Gastrocnemius medialis (tissue), 4 donors: ENCODE measurements at regions not wholly inside any gene's neighbourhood (a gene's known extent, or its start where the extent isn't known, plus 50 kb on each side); places are given as distances from the start of the nearest gene placed in this dataset.

Experiments
- ATAC-seq, 2 donors: fragments of 150-250 bp; one replicate each; pipeline ENCODE4 v1.9.1; 2016
- DNase-seq, 2 donors: peaks; one replicate each; pipeline ENCODE4 v3.0.0-alpha.2; 2019
- H3K27ac ChIP-seq, 4 donors: fragments of 200-600 bp; sonication (generic); 1 replicate in 1 of 4; 2 replicates in 3 of 4; pipeline ENCODE4 v1.5.1; 2016 to 2018; ENCODE audit warnings: mild to moderate bottlenecking in 2 of 4, moderate library complexity in 1 of 4
- H3K27me3 ChIP-seq, 3 donors: fragments of 200-600 bp; sonication (generic) in 2 of 3; 1 replicate in 1 of 3; 2 replicates in 2 of 3; pipeline versions ENCODE4 v1.5.1 to v1.6.0; 2016 to 2019; ENCODE audit warnings: mild to moderate bottlenecking in 1 of 3, moderate library complexity in 1 of 3
- H3K36me3 ChIP-seq, 2 donors: fragments of 200-600 bp; sonication (generic) in 1 of 2; one replicate each; pipeline ENCODE4 v1.5.1; 2017 to 2018
- H3K4me1 ChIP-seq, 2 donors: fragments of 200-600 bp; sonication (generic) in 1 of 2; one replicate each; pipeline ENCODE4 v1.5.1; 2016 to 2017; ENCODE audit warnings: mild to moderate bottlenecking in 2 of 2
- H3K4me3 ChIP-seq, 4 donors: fragments of 200-600 bp; sonication (generic) in 3 of 4; 1 replicate in 1 of 4; 2 replicates in 3 of 4; pipeline ENCODE4 v1.5.1; 2016 to 2019; ENCODE audit warnings: mild to moderate bottlenecking in 2 of 4
- H3K9me3 ChIP-seq, 3 donors: fragments of 200-600 bp; sonication (generic) in 2 of 3; 1 replicate in 1 of 3; 2 replicates in 2 of 3; pipeline ENCODE4 v1.5.1; 2016 to 2019
- POLR2A ChIP-seq, 2 donors: fragments of 450-650 bp; IDR thresholded peaks; one replicate each; pipeline ENCODE4 v1.6.1; 2017; ENCODE audit warnings: antibody characterized with exemption in 2 of 2, mild to moderate bottlenecking in 2 of 2, moderate library complexity in 2 of 2
- in situ Hi-C, 4 donors: fragments of 200-750 bp; cut with MboI; loops; one replicate each; pipeline versions ENCODE4 v1.15.0 to v1.8.0; 2017; ENCODE audit warnings: low sequenced_read_pairs in 4 of 4
- intact Hi-C: fragments of 100-400 bp; cut with DNase I; formaldehyde crosslinking; loops from one replicate; pipeline ENCODE4 v1.15.1; 2023; ENCODE audit warnings: low total_unique reads
- TF ChIP-seq, protein P1 (sequence below), 5 experiments: fragments of 450-650 bp in 3 of 5; fragments of 200-600 bp in 2 of 5; sonication (generic) in 2 of 5; IDR thresholded peaks in 4 of 5; conservative IDR thresholded peaks in 1 of 5; 1 replicate in 4 of 5; 2 replicates in 1 of 5; pipeline ENCODE4 v1.5.1; 2016 to 2019; ENCODE audit warnings: antibody characterized with exemption in 5 of 5, mild to moderate bottlenecking in 3 of 5, moderate library complexity in 3 of 5

DNA sequence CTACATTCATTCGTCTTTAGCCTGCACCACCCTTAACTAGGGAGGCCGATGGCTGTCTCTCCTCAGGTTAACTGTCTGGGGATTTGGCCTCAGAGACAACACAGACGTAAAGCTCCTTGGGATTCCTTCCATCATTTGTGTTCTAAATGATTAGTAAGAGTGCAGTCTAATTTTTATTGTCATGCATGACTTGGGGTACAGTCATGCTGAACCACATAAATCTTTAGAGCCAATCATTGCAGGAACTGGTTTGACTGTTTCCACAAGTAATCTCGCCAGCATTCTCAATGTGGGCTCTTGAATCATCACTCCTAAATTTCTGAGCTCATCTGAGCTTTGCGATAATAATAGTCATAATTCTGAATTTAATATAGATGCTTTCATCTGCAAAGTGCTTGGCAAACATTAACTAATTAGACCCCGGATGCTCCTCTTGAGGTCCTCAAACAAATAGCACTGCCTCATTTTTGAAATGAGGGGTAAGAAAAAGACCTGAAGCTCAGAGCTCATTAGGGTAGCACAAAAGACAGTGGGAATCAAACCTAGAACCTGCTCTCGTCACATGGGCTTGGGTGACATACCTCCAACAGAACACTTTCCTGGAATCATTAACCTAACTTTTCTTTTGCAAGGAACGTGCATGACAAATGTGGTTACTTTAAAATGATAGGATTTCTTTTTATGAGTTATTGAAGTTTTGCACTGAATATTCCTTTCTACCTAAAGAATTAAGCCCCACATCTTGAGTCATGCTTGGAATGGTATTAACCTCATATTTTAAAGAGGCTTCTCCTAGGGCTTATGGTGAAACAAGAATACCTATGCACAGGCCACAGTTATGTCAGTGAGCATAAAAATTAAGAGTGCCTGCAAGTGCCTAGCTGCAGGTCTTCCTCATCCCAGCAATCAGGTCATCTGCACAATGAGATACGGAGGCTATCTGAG, 118.9 kb upstream of the NRP1 start:
- ATAC-seq: no peak
- no peaks in the 10 kb centered on the region for H3K9me3 ChIP-seq
- no peak overlapping the region for H3K27ac ChIP-seq
- TF ChIP-seq, protein P1, sequence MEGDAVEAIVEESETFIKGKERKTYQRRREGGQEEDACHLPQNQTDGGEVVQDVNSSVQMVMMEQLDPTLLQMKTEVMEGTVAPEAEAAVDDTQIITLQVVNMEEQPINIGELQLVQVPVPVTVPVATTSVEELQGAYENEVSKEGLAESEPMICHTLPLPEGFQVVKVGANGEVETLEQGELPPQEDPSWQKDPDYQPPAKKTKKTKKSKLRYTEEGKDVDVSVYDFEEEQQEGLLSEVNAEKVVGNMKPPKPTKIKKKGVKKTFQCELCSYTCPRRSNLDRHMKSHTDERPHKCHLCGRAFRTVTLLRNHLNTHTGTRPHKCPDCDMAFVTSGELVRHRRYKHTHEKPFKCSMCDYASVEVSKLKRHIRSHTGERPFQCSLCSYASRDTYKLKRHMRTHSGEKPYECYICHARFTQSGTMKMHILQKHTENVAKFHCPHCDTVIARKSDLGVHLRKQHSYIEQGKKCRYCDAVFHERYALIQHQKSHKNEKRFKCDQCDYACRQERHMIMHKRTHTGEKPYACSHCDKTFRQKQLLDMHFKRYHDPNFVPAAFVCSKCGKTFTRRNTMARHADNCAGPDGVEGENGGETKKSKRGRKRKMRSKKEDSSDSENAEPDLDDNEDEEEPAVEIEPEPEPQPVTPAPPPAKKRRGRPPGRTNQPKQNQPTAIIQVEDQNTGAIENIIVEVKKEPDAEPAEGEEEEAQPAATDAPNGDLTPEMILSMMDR (IDR thresholded peaks at IDR 0.05 in 4 of 5, conservative IDR thresholded peaks at IDR 0.05 in 1 of 5): no peak
- TF ChIP-seq POLR2A (IDR thresholded peaks at IDR 0.05): no peak
- in situ Hi-C loops (no loop called here), intact Hi-C loops (no loop called here)
- no peaks in the 10 kb centered on the region for H3K4me1 ChIP-seq
- no peaks in the 10 kb centered on the region for H3K27me3 ChIP-seq
- no peaks in the 10 kb centered on the region for H3K36me3 ChIP-seq
- DNase-seq: no peak
- H3K4me3 ChIP-seq: no peak overlapping the region

- in situ Hi-C loops (no loop called here), intact Hi-C loops (no loop called here)
- Histone ChIP-seq H3K4me1 (no peaks in the 10 kb centered on the region), H3K9me3 (no peaks in the 10 kb centered on the region), H3K27ac (no peak overlapping the region), H3K4me3 (no peak overlapping the region), H3K36me3 (no peaks in the 10 kb centered on the region), H3K27me3 (no peaks in the 10 kb centered on the region)
- DNase-seq (no peak), ATAC-seq (no peak)
- TF ChIP-seq, protein P1 (IDR thresholded peaks at IDR 0.05 in 4 of 5, conservative IDR thresholded peaks at IDR 0.05 in 1 of 5): no peak
- TF ChIP-seq POLR2A (IDR thresholded peaks at IDR 0.05): no peak
These were observed 114.1 kb upstream of the NRP1 start for GRCh38 chr10:33448421-33449140.

DNA sequence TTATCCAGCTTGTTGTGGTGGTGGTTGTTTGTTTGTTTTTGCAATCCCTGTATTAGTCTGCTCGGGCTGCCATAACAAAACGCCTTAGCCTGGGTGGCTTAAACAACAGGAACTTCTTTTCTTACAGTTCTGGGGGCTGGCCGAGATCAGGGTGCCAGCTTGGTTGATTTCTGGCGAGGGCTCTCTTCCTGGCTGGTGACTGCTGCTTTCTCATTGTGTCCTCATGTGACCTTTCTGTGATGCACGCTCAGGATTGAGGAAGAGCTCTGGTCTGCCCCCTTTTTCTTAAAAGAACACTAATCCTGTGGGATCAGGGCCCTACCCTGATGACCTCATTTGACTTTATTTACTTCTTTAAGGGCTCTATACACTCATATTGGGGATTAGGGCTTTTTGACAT, 107.1 kb upstream of the NRP1 start:
- no peaks in the 10 kb centered on the region for H3K9me3 ChIP-seq
- H3K27ac ChIP-seq: no peak overlapping the region
- in situ Hi-C loops (no loop called here), intact Hi-C loops (no loop called here)
- DNase-seq (no peak), ATAC-seq (no peak)
- H3K27me3 ChIP-seq: no peaks in the 10 kb centered on the region
- H3K36me3 ChIP-seq: no peaks in the 10 kb centered on the region
- TF ChIP-seq, protein P1 (IDR thresholded peaks at IDR 0.05 in 4 of 5, conservative IDR thresholded peaks at IDR 0.05 in 1 of 5): no peak
- TF ChIP-seq POLR2A (IDR thresholded peaks at IDR 0.05): no peak
- no peaks in the 10 kb centered on the region for H3K4me1 ChIP-seq
- H3K4me3 ChIP-seq: no peak overlapping the region

- H3K27ac ChIP-seq: no peak overlapping the region
- TF ChIP-seq, protein P1 (IDR thresholded peaks at IDR 0.05 in 4 of 5, conservative IDR thresholded peaks at IDR 0.05 in 1 of 5): no peak
- no peak for TF ChIP-seq POLR2A (IDR thresholded peaks at IDR 0.05)
These were observed 100.5 kb upstream of the NRP1 start for GRCh38 chr10:33434933-33435332.

More at GRCh38 chr10:33434933-33435332, 100.5 kb upstream of the NRP1 start:
- DNase-seq (no peak), ATAC-seq (no peak)
- no peaks in the 10 kb centered on the region for H3K36me3 ChIP-seq
- H3K9me3 ChIP-seq: no peaks in the 10 kb centered on the region
- H3K4me1 ChIP-seq: no peaks in the 10 kb centered on the region
- no peak overlapping the region for H3K4me3 ChIP-seq
- intact Hi-C loops: no loop called here
- in situ Hi-C loops: no loop called here
- H3K27me3 ChIP-seq: no peaks in the 10 kb centered on the region
